ENCODE measurements at regions not wholly inside any gene's neighbourhood (a gene's known extent, or its start where the extent isn't known, plus 50 kb on each side); places are given as distances from the start of the nearest gene placed in this dataset.

GRCh38 chr16:79276501-79276900 is 324.0 kb downstream of the MAF start:
- TF ChIP-seq CTCF (IDR thresholded peaks at IDR 0.05) (no peak), POLR2A (IDR thresholded peaks at IDR 0.05) (no peak)

Measured in esophagus squamous epithelium (tissue), 4 donors.